Keratinocyte (primary cell): ENCODE measurements at regions not wholly inside any gene's neighbourhood (a gene's known extent, or its start where the extent isn't known, plus 50 kb on each side); places are given as distances from the start of the nearest gene placed in this dataset.

ENCODE experiments used
- CTCF ChIP-seq, 3 experiments: IDR thresholded peaks in 1 of 3; conservative IDR thresholded peaks in 1 of 3; optimal IDR thresholded peaks in 1 of 3; 2 replicates in 2 of 3; 3 replicates in 1 of 3; pipeline versions ENCODE3 to v1.5.1; 2011; ENCODE audit warnings: low read length in 3 of 3, mild to moderate bottlenecking in 3 of 3, moderate library complexity in 2 of 3, control low read depth in 1 of 3, inconsistent platforms in 1 of 3; ENCODE audit not compliant: insufficient read depth in 2 of 3; ENCODE audit errors: extremely low read depth in 1 of 3
- EZH2 ChIP-seq: IDR thresholded peaks from one replicate; pipeline ENCODE4 v1.6.1; 2012; ENCODE audit warnings: inconsistent platforms, mild to moderate bottlenecking, low read length, moderate library complexity

DNA sequence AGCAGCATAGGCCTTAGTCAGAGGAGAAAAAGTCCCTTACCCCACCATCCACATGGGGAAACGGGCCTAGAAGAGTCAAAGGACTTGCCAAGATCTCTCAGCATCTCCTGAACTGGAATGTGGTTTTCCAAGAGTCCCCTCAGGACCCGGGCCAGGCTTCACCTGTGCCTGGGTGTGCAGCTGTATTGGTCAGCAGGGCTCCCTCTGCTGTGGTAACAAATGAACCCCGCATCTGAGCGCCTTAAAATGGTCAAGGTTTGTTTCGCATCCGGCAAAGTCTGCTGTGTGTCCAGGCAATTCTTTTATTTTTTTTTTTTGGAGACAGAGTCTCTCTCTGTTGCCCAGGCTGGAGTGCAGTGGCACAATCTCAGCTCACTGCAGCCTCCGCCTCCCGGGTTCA, 168.0 kb upstream of the IER5L start:
- no peak for TF ChIP-seq EZH2
- no peak for TF ChIP-seq CTCF (optimal IDR thresholded peaks at IDR 0.05 in 1 of 3, IDR thresholded peaks at IDR 0.05 in 1 of 3, conservative IDR thresholded peaks at IDR 0.05 in 1 of 3; ENCODE audit: extremely low read depth in 1 of 3, insufficient read depth in 2 of 3, low read length in 3 of 3)
